ENCODE measurements at regions not wholly inside any gene's neighbourhood (a gene's known extent, or its start where the extent isn't known, plus 50 kb on each side); places are given as distances from the start of the nearest gene placed in this dataset.

- DNase-seq (ENCODE audit: low spot score) = no peak
- Mint-ChIP-seq H3K36me3 (no peaks in the 10 kb centered on the region), H3K27ac (no peak overlapping the region), H3K9me3 (peaks cover 10% of the 10 kb centered on the region), H3K27me3 (ENCODE audit: low read depth) (no peaks in the 10 kb centered on the region), H3K4me3 (no peak overlapping the region), H3K4me1 (no peaks in the 10 kb centered on the region)
- ATAC-seq = no peak
- CTCF ChIA-PET = no interaction called here
- TF ChIP-seq CREM (CRISPR knock-in tag; IDR thresholded peaks at IDR 0.05) = no peak
- TF ChIP-seq, protein P1, sequence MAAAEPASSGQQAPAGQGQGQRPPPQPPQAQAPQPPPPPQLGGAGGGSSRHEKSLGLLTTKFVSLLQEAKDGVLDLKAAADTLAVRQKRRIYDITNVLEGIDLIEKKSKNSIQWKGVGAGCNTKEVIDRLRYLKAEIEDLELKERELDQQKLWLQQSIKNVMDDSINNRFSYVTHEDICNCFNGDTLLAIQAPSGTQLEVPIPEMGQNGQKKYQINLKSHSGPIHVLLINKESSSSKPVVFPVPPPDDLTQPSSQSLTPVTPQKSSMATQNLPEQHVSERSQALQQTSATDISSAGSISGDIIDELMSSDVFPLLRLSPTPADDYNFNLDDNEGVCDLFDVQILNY (CRISPR knock-in tag; IDR thresholded peaks at IDR 0.05) = no peak
- no peak for TF ChIP-seq GTF2I (CRISPR knock-in tag; conservative IDR thresholded peaks at IDR 0.05)
- no peak for TF ChIP-seq PRRX2 (CRISPR knock-in tag; IDR thresholded peaks at IDR 0.05)
- TF ChIP-seq, protein P2, sequence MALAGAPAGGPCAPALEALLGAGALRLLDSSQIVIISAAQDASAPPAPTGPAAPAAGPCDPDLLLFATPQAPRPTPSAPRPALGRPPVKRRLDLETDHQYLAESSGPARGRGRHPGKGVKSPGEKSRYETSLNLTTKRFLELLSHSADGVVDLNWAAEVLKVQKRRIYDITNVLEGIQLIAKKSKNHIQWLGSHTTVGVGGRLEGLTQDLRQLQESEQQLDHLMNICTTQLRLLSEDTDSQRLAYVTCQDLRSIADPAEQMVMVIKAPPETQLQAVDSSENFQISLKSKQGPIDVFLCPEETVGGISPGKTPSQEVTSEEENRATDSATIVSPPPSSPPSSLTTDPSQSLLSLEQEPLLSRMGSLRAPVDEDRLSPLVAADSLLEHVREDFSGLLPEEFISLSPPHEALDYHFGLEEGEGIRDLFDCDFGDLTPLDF (CRISPR knock-in tag; IDR thresholded peaks at IDR 0.05) = no peak
- no peak for TF ChIP-seq TCF7 (CRISPR knock-in tag; IDR thresholded peaks at IDR 0.05; ENCODE audit: low read depth)
- TF ChIP-seq NR3C1 (CRISPR knock-in tag; conservative IDR thresholded peaks at IDR 0.05; ENCODE audit: low read depth) = no peak
- TF ChIP-seq, protein P3, sequence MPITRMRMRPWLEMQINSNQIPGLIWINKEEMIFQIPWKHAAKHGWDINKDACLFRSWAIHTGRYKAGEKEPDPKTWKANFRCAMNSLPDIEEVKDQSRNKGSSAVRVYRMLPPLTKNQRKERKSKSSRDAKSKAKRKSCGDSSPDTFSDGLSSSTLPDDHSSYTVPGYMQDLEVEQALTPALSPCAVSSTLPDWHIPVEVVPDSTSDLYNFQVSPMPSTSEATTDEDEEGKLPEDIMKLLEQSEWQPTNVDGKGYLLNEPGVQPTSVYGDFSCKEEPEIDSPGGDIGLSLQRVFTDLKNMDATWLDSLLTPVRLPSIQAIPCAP (CRISPR knock-in tag; IDR thresholded peaks at IDR 0.05) = no peak
- no peak for TF ChIP-seq RORB (CRISPR knock-in tag; IDR thresholded peaks at IDR 0.05)
- TF ChIP-seq SOX15 (CRISPR knock-in tag; IDR thresholded peaks at IDR 0.05) = no peak
- TF ChIP-seq SMAD3 (CRISPR knock-in tag; IDR thresholded peaks at IDR 0.05; ENCODE audit: borderline replicate concordance) = no peak
- TF ChIP-seq, protein P4, sequence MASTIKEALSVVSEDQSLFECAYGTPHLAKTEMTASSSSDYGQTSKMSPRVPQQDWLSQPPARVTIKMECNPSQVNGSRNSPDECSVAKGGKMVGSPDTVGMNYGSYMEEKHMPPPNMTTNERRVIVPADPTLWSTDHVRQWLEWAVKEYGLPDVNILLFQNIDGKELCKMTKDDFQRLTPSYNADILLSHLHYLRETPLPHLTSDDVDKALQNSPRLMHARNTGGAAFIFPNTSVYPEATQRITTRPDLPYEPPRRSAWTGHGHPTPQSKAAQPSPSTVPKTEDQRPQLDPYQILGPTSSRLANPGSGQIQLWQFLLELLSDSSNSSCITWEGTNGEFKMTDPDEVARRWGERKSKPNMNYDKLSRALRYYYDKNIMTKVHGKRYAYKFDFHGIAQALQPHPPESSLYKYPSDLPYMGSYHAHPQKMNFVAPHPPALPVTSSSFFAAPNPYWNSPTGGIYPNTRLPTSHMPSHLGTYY (CRISPR knock-in tag; IDR thresholded peaks at IDR 0.05) = no peak
- TF ChIP-seq GRHL2 (CRISPR knock-in tag; IDR thresholded peaks at IDR 0.05; ENCODE audit: insufficient replicate concordance, severe bottlenecking) = no peak
- TF ChIP-seq ZNF423 (CRISPR knock-in tag; IDR thresholded peaks at IDR 0.05) = no peak
- POLR2A ChIA-PET = no interaction called here
These were observed 107.8 kb upstream of the LRATD1 start for GRCh38 chr2:14524803-14525080.

- ChIA-PET POLR2A (no interaction called here), CTCF (no interaction called here)
- Mint-ChIP-seq H3K4me3 (no peak overlapping the region), H3K36me3 (no peaks in the 10 kb centered on the region), H3K4me1 (no peaks in the 10 kb centered on the region), H3K27me3 (ENCODE audit: low read depth) (no peaks in the 10 kb centered on the region), H3K27ac (no peak overlapping the region), H3K9me3 (no peaks in the 10 kb centered on the region)
- no peak for DNase-seq (ENCODE audit: low spot score)
- no peak for TF ChIP-seq TCF7 (CRISPR knock-in tag; IDR thresholded peaks at IDR 0.05; ENCODE audit: low read depth)
- TF ChIP-seq JAZF1 (CRISPR knock-in tag; IDR thresholded peaks at IDR 0.05) = no peak
- no peak for TF ChIP-seq ATF3 (CRISPR knock-in tag; conservative IDR thresholded peaks at IDR 0.05)
- TF ChIP-seq SOX15 (CRISPR knock-in tag; IDR thresholded peaks at IDR 0.05) = no peak
- TF ChIP-seq ZNF281 (CRISPR knock-in tag; IDR thresholded peaks at IDR 0.05) = no peak
- TF ChIP-seq, protein P5, sequence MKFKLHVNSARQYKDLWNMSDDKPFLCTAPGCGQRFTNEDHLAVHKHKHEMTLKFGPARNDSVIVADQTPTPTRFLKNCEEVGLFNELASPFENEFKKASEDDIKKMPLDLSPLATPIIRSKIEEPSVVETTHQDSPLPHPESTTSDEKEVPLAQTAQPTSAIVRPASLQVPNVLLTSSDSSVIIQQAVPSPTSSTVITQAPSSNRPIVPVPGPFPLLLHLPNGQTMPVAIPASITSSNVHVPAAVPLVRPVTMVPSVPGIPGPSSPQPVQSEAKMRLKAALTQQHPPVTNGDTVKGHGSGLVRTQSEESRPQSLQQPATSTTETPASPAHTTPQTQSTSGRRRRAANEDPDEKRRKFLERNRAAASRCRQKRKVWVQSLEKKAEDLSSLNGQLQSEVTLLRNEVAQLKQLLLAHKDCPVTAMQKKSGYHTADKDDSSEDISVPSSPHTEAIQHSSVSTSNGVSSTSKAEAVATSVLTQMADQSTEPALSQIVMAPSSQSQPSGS (CRISPR knock-in tag; IDR thresholded peaks at IDR 0.05; ENCODE audit: borderline replicate concordance, low read depth) = no peak
- TF ChIP-seq ZNF425 (CRISPR knock-in tag; conservative IDR thresholded peaks at IDR 0.05) = no peak
- no peak for TF ChIP-seq NFYB (CRISPR knock-in tag; conservative IDR thresholded peaks at IDR 0.05; ENCODE audit: low read depth)
- no peak for TF ChIP-seq JUN (CRISPR knock-in tag; IDR thresholded peaks at IDR 0.05)
- no peak for ATAC-seq
These were observed 102.0 kb upstream of the LRATD1 start for GRCh38 chr2:14530506-14530905.

All from WTC11 (cell line).